H9 (cell line): ENCODE measurements at regions not wholly inside any gene's neighbourhood (a gene's known extent, or its start where the extent isn't known, plus 50 kb on each side); places are given as distances from the start of the nearest gene placed in this dataset.

Experiments used
- DNase-seq: peaks from one replicate; pipeline ENCODE4 v3.0.0-alpha.2; 2017
- H2AFZ ChIP-seq: one replicate; pipeline ENCODE4 v1.6.1; 2013; ENCODE audit warnings: mild to moderate bottlenecking, low read length, control low read depth, moderate library complexity
- H2AK5ac ChIP-seq: 2 replicates; pipeline ENCODE4 v1.6.1; 2013; ENCODE audit warnings: low read length, control low read depth, mixed read lengths; ENCODE audit not compliant: insufficient read length
- H2BK120ac ChIP-seq: one replicate; pipeline ENCODE4 v1.6.1; 2013; ENCODE audit warnings: low read depth, mild to moderate bottlenecking, low read length, control low read depth, inconsistent platforms; ENCODE audit not compliant: poor library complexity, severe bottlenecking
- H2BK12ac ChIP-seq: 2 replicates; pipeline ENCODE4 v1.6.1; 2013; ENCODE audit warnings: low read length, control low read depth, mixed read lengths, low read depth; ENCODE audit not compliant: insufficient read length
- H2BK15ac ChIP-seq: 2 replicates; pipeline ENCODE4 v1.6.1; 2013; ENCODE audit warnings: low read depth, low read length, control low read depth
- H2BK20ac ChIP-seq: one replicate; pipeline ENCODE4 v1.6.1; 2013; ENCODE audit warnings: low read depth, mild to moderate bottlenecking, low read length, control low read depth, inconsistent platforms; ENCODE audit not compliant: poor library complexity, severe bottlenecking
- H2BK5ac ChIP-seq: 2 replicates; pipeline ENCODE4 v1.6.1; 2013; ENCODE audit warnings: low read length, control low read depth, mixed read lengths; ENCODE audit not compliant: insufficient read length
- H3K14ac ChIP-seq: 2 replicates; pipeline ENCODE4 v1.6.1; 2013; ENCODE audit warnings: low read length, control low read depth; ENCODE audit not compliant: insufficient read depth
- H3K18ac ChIP-seq: 2 replicates; pipeline ENCODE4 v1.6.1; 2013; ENCODE audit warnings: low read depth, mild to moderate bottlenecking, mixed read lengths, low read length, control low read depth; ENCODE audit not compliant: insufficient read length
- H3K23ac ChIP-seq: 2 replicates; pipeline ENCODE4 v1.6.1; 2013; ENCODE audit warnings: low read length, control low read depth, mixed read lengths, low read depth; ENCODE audit not compliant: insufficient read length
- H3K23me2 ChIP-seq: 2 replicates; pipeline ENCODE4 v1.6.1; 2013; ENCODE audit warnings: low read depth, mild to moderate bottlenecking, mixed read lengths, low read length, control low read depth; ENCODE audit not compliant: insufficient read length, poor library complexity, severe bottlenecking
- H3K27ac ChIP-seq: 2 replicates; pipeline ENCODE4 v1.5.1; 2013; ENCODE audit warnings: low read length, control low read depth, mixed read lengths, low read depth; ENCODE audit not compliant: insufficient read length
- H3K27me3 ChIP-seq: 2 replicates; pipeline ENCODE4 v1.6.1; 2013; ENCODE audit warnings: low read length, control low read depth, inconsistent platforms; ENCODE audit not compliant: insufficient read depth
- H3K4ac ChIP-seq: 2 replicates; pipeline ENCODE4 v1.6.1; 2013; ENCODE audit warnings: low read depth, mild to moderate bottlenecking, control low read depth, inconsistent platforms, low read length, moderate library complexity
- H3K4me1 ChIP-seq: 2 replicates; pipeline ENCODE4 v1.6.1; 2013; ENCODE audit warnings: low read length, control low read depth, inconsistent platforms; ENCODE audit not compliant: insufficient read depth
- H3K4me2 ChIP-seq: 2 replicates; pipeline ENCODE4 v1.6.1; 2013; ENCODE audit warnings: low read length, control low read depth, mixed read lengths; ENCODE audit not compliant: insufficient read length, insufficient read depth
- H3K56ac ChIP-seq: 2 replicates; pipeline ENCODE4 v1.6.1; 2013; ENCODE audit warnings: low read depth, mild to moderate bottlenecking, mixed read lengths, low read length, control low read depth; ENCODE audit not compliant: insufficient read length
- H3K79me1 ChIP-seq: 2 replicates; pipeline ENCODE4 v1.6.1; 2013; ENCODE audit warnings: low read depth, mild to moderate bottlenecking, moderate library complexity, low read length, control low read depth, inconsistent platforms; ENCODE audit not compliant: insufficient read depth, poor library complexity, severe bottlenecking
- H3K79me2 ChIP-seq: 2 replicates; pipeline ENCODE4 v1.6.1; 2013; ENCODE audit warnings: low read length, control low read depth, inconsistent platforms; ENCODE audit not compliant: insufficient read depth
- H3K9ac ChIP-seq: 2 replicates; pipeline ENCODE4 v1.6.1; 2013; ENCODE audit warnings: low read length, control low read depth, mixed read lengths; ENCODE audit not compliant: insufficient read length; ENCODE audit errors: extremely low read depth
- H3K9me3 ChIP-seq: one replicate; pipeline ENCODE4 v1.6.1; 2013; ENCODE audit warnings: low read depth, low read length, inconsistent platforms; ENCODE audit not compliant: control insufficient read depth
- H3T11ph ChIP-seq: one replicate; pipeline ENCODE4 v1.6.1; 2013; ENCODE audit warnings: mild to moderate bottlenecking, low read length, control low read depth, inconsistent platforms
- H4K20me1 ChIP-seq: one replicate; pipeline ENCODE4 v1.6.1; 2013; ENCODE audit not compliant: control insufficient read depth, insufficient read length, insufficient read depth
- H4K5ac ChIP-seq: 2 replicates; pipeline ENCODE4 v1.6.1; 2013; ENCODE audit warnings: low read depth, mild to moderate bottlenecking, mixed read lengths, low read length, control low read depth; ENCODE audit not compliant: insufficient read length
- H4K8ac ChIP-seq: replicated peaks from 2 replicates; pipeline ENCODE4 v1.6.1; 2013; ENCODE audit warnings: low read length, control low read depth, mixed read lengths, low read depth; ENCODE audit not compliant: insufficient read length
- H4K91ac ChIP-seq: 2 replicates; pipeline ENCODE4 v1.6.1; 2013; ENCODE audit warnings: low read depth, mild to moderate bottlenecking, moderate library complexity, mixed read lengths, low read length, control low read depth; ENCODE audit not compliant: insufficient read length
- H3K27ac Mint-ChIP-seq, 3 experiments: 2 replicates in 2 of 3; 3 replicates in 1 of 3; pipeline ENCODE4 v1.8.0; 2020 to 2021; ENCODE audit warnings: mixed read lengths in 3 of 3, mild to moderate bottlenecking in 1 of 3, moderate library complexity in 1 of 3
- H3K27me3 Mint-ChIP-seq: 2 replicates; pipeline ENCODE4 v1.8.0; 2021; ENCODE audit warnings: low read depth, mild to moderate bottlenecking, moderate library complexity, mixed read lengths
- H3K36me3 Mint-ChIP-seq, 3 experiments: 2 replicates in 2 of 3; 3 replicates in 1 of 3; pipeline ENCODE4 v1.8.0; 2020 to 2021; ENCODE audit warnings: low read depth in 3 of 3, mixed read lengths in 3 of 3; ENCODE audit not compliant: insufficient read depth in 1 of 3
- H3K4me1 Mint-ChIP-seq, 2 experiments: 2 replicates each; pipeline ENCODE4 v1.8.0; 2020; ENCODE audit warnings: mixed read lengths in 2 of 2
- H3K4me3 Mint-ChIP-seq, 2 experiments: 2 replicates in 1 of 2; 3 replicates in 1 of 2; pipeline ENCODE4 v1.8.0; 2020 to 2021; ENCODE audit warnings: mild to moderate bottlenecking in 2 of 2, mixed read lengths in 2 of 2, moderate library complexity in 1 of 2
- H3K9me3 Mint-ChIP-seq, 2 experiments: 2 replicates in 1 of 2; 3 replicates in 1 of 2; pipeline ENCODE4 v1.8.0; 2020; ENCODE audit warnings: mild to moderate bottlenecking in 2 of 2, mixed read lengths in 2 of 2, moderate library complexity in 1 of 2
- whole genome bisulfite sequencing: extraction: QIAGEN DNeasy Blood & Tissue Kit; methylation state at CpG from one replicate; pipeline ENCODE4 v1.1.7; 2013; ENCODE audit warnings: missing lambda C conversion rate, low lambda C conversion rate, mixed read lengths; ENCODE audit not compliant: insufficient read length; ENCODE audit errors: extremely low coverage; 5-methylcytosine and 5-hydroxymethylcytosine counted together
- TF ChIP-seq, protein P1 (sequence below): fragments of 200-600 bp; sonication (generic); conservative IDR thresholded peaks from 3 replicates; pipeline ENCODE4 v1.8.0; 2021; ENCODE audit warnings: antibody characterized with exemption, mild to moderate bottlenecking

GRCh38 chr13:54133746-54134145 lies 1105.1 kb downstream of the OLFM4 start:
- Histone ChIP-seq H3K9me3 (no peaks in the 10 kb centered on the region), H3K27me3 (no peaks in the 10 kb centered on the region), H3K4me1 (peaks cover 2% of the 10 kb centered on the region; the same call in 1 of the 2 replicates), H3K79me1 (no peaks in the 10 kb centered on the region), H4K20me1 (no peaks in the 10 kb centered on the region), H3T11ph (no peak overlapping the region), H3K56ac (no peak overlapping the region), H2BK20ac (no peak overlapping the region), H3K23ac (no peak overlapping the region), H2BK15ac (no peak overlapping the region), H2AFZ (no peak overlapping the region), H3K4ac (no peak overlapping the region), H3K18ac (no peak overlapping the region), H4K8ac (no peak overlapping the region), H2BK12ac (no peak overlapping the region), H2BK5ac (no peak overlapping the region), H2BK120ac (no peak overlapping the region), H4K91ac (no peak overlapping the region), H2AK5ac (no peak overlapping the region), H3K14ac (no peak overlapping the region), H3K9ac (no peak overlapping the region), H3K4me2 (no peak overlapping the region), H3K23me2 (no peaks in the 10 kb centered on the region), H3K79me2 (peaks cover 5% of the 10 kb centered on the region; the same call in 1 of the 2 replicates), H3K27ac (no peak overlapping the region), H4K5ac (no peak overlapping the region)
- no peak overlapping the region for H3K4me3 Mint-ChIP-seq
- peaks cover 29 to 59% of the 10 kb centered on the region in 2 experiments for H3K4me1 Mint-ChIP-seq
- H3K36me3 Mint-ChIP-seq: peaks cover 14 to 23% (median 18%) of the 10 kb centered on the region in 3 experiments
- no CpG with 5 or more reads among the region's 6 CpGs for WGBS
- TF ChIP-seq, protein P1, sequence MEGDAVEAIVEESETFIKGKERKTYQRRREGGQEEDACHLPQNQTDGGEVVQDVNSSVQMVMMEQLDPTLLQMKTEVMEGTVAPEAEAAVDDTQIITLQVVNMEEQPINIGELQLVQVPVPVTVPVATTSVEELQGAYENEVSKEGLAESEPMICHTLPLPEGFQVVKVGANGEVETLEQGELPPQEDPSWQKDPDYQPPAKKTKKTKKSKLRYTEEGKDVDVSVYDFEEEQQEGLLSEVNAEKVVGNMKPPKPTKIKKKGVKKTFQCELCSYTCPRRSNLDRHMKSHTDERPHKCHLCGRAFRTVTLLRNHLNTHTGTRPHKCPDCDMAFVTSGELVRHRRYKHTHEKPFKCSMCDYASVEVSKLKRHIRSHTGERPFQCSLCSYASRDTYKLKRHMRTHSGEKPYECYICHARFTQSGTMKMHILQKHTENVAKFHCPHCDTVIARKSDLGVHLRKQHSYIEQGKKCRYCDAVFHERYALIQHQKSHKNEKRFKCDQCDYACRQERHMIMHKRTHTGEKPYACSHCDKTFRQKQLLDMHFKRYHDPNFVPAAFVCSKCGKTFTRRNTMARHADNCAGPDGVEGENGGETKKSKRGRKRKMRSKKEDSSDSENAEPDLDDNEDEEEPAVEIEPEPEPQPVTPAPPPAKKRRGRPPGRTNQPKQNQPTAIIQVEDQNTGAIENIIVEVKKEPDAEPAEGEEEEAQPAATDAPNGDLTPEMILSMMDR: no peak
- no peak for DNase-seq
- H3K27ac Mint-ChIP-seq: peak overlapping the region; percentile 14 to 80 (median 49); a peak in 3 of 7 replicates
- H3K9me3 Mint-ChIP-seq: peaks cover 11 to 14% of the 10 kb centered on the region in 2 experiments; a peak in 4 of 5 replicates
- no peaks in the 10 kb centered on the region for H3K27me3 Mint-ChIP-seq
